Stomach smooth muscle (tissue), 2 donors: ENCODE measurements at regions not wholly inside any gene's neighbourhood (a gene's known extent, or its start where the extent isn't known, plus 50 kb on each side); places are given as distances from the start of the nearest gene placed in this dataset.

ENCODE experiments used
- H3K27ac ChIP-seq: one replicate; pipeline ENCODE4 v1.7.0; 2013; ENCODE audit warnings: mild to moderate bottlenecking, low read length, inconsistent platforms
- H3K27me3 ChIP-seq, 2 donors: one replicate each; pipeline ENCODE4 v1.7.0; 2013; ENCODE audit warnings: low read length in 2 of 2; ENCODE audit not compliant: insufficient read depth in 2 of 2, control insufficient read depth in 1 of 2
- H3K36me3 ChIP-seq, 2 donors: one replicate each; pipeline ENCODE4 v1.7.0; 2013; ENCODE audit warnings: low read length in 2 of 2; ENCODE audit not compliant: control insufficient read depth in 2 of 2, insufficient read depth in 2 of 2
- H3K4me1 ChIP-seq: one replicate; pipeline ENCODE4 v1.7.0; 2013; ENCODE audit warnings: low read length; ENCODE audit not compliant: control insufficient read depth, insufficient read depth
- H3K4me3 ChIP-seq, 2 donors: one replicate each; pipeline ENCODE4 v1.7.0; 2013; ENCODE audit warnings: low read length in 2 of 2
- H3K9ac ChIP-seq, 2 donors: one replicate each; pipeline ENCODE4 v1.7.0; 2013; ENCODE audit warnings: low read length in 2 of 2, mild to moderate bottlenecking in 1 of 2
- H3K9me3 ChIP-seq, 2 donors: one replicate each; pipeline ENCODE4 v1.7.0; 2013; ENCODE audit warnings: low read length in 2 of 2; ENCODE audit not compliant: control insufficient read depth in 2 of 2
- donor health status: healthy.
- donor health status: Pancreatic carcinoma.

DNA sequence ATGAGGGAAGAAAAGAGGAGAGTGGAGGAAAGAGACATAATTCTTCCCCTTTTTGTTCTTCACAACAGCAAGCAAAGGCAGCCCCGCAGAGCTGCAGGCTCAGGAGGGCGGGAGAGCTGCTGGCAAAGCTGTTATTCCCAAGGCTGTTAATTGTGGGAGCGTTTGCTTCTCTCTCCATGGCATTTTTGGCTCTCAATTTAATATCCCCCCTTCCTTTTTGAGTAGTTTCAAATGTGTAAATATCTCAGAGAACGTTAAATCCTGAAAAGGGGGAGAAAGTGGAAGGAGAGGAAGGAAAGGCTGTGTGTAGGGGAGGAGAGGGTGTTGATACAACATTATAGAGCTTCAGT is 165.7 kb downstream of the NSG2 start:
- Histone ChIP-seq H3K27ac (no peak overlapping the region), H3K4me3 (no peak overlapping the region), H3K9ac (no peak overlapping the region), H3K9me3 (peaks cover 0 to 3% of the 10 kb centered on the region in 2 donors), H3K27me3 (peaks cover 0 to 8% of the 10 kb centered on the region in 2 donors), H3K4me1 (no peaks in the 10 kb centered on the region), H3K36me3 (no peaks in the 10 kb centered on the region)

DNA sequence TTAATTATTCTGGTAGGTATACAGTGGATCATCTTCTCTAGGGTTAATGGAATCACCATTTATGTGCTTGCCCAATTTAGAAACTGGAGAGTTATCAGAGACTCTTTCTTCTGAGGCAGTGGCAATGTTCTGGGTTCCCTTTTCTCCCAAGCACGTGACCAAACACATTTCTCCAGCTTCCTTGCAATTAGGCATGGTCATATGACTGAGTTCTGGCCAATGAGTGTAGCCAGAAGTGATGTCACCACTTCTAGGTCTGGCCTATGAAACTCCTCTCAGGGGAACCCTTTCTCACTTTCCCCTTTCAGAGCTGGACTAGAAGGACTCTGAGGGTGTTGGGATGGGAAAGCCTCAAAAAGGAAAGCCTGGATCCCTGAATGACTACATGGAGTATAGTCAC is 172.0 kb downstream of the NSG2 start:
- Histone ChIP-seq H3K4me3 (no peak overlapping the region), H3K9ac (no peak overlapping the region), H3K27ac (no peak overlapping the region), H3K36me3 (no peaks in the 10 kb centered on the region), H3K4me1 (no peaks in the 10 kb centered on the region), H3K27me3 (peaks cover 0 to 10% of the 10 kb centered on the region in 2 donors), H3K9me3 (peaks cover 5 to 8% of the 10 kb centered on the region in 2 donors)

GRCh38 chr5:174218162-174218561 is 172.7 kb downstream of the NSG2 start:
- Histone ChIP-seq H3K4me1 (no peaks in the 10 kb centered on the region), H3K9ac (no peak overlapping the region), H3K27ac (no peak overlapping the region), H3K9me3 (peaks cover 5 to 8% of the 10 kb centered on the region in 2 donors), H3K36me3 (no peaks in the 10 kb centered on the region), H3K4me3 (no peak overlapping the region), H3K27me3 (peaks cover 0 to 7% of the 10 kb centered on the region in 2 donors)

DNA sequence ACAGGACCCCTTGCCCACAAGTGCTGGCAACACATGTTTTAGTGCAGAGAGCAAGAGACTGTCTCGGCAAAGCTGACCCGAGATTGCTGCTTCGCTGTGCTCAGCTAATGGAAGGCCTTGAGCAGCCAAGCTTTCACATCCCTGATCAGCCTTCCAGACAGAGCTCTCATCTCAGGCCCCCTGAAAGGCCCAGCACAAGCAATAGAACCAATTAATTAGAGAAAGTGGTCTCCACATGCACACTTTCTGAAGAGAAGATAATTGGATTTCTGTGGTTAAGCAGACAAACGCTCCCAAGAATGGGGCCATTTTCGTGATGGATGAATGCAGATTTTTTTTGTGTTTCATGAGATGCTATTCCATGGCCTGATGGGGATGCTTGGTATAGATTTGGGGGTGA is 174.9 kb downstream of the NSG2 start:
- H3K36me3 ChIP-seq = no peaks in the 10 kb centered on the region
- H3K9me3 ChIP-seq = peaks cover 5 to 8% of the 10 kb centered on the region in 2 donors
- no peaks in the 10 kb centered on the region for H3K4me1 ChIP-seq
- no peak overlapping the region for H3K9ac ChIP-seq
- no peak overlapping the region for H3K4me3 ChIP-seq
- H3K27me3 ChIP-seq = peaks cover 0 to 2% of the 10 kb centered on the region in 2 donors
- no peak overlapping the region for H3K27ac ChIP-seq

DNA sequence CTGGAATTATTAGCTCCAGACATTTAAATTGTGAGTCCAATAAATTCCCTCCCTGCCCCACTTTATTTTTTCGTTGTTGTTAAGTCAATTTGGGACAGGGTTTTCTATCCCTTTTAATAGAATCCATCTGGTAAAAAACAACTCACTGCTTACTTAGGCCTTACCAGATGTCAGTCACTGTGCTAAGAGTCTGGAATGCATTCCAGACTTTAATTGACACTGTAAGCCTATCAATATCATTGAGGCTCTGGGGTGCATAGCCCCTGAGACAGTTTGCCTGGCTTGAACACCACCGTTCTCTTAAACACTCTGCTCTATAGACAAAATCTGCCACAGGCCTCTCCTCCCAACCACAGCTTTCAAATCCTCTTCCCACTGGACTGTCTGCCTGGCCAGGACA is 175.9 kb downstream of the NSG2 start:
- H3K36me3 ChIP-seq = no peaks in the 10 kb centered on the region

GRCh38 chr5:174221946-174222345 is 176.4 kb downstream of the NSG2 start:
- no peak overlapping the region for H3K27ac ChIP-seq
- H3K9ac ChIP-seq = no peak overlapping the region
- no peak overlapping the region for H3K4me3 ChIP-seq
- H3K36me3 ChIP-seq = no peaks in the 10 kb centered on the region
- H3K27me3 ChIP-seq = peaks cover 0 to 2% of the 10 kb centered on the region in 2 donors
- H3K9me3 ChIP-seq = peaks cover 5 to 8% of the 10 kb centered on the region in 2 donors
- no peaks in the 10 kb centered on the region for H3K4me1 ChIP-seq

More for the DNA sequence above, 175.9 kb downstream of the NSG2 start:
- H3K9me3 ChIP-seq = peaks cover 5 to 8% of the 10 kb centered on the region in 2 donors
- H3K4me1 ChIP-seq = no peaks in the 10 kb centered on the region
- no peak overlapping the region for H3K9ac ChIP-seq
- H3K4me3 ChIP-seq = no peak overlapping the region
- H3K27me3 ChIP-seq = peaks cover 0 to 2% of the 10 kb centered on the region in 2 donors
- H3K27ac ChIP-seq = no peak overlapping the region

GRCh38 chr5:174222891-174223290 is 177.4 kb downstream of the NSG2 start:
- H3K27me3 ChIP-seq = peaks cover 0 to 2% of the 10 kb centered on the region in 2 donors
- no peak overlapping the region for H3K4me3 ChIP-seq
- no peaks in the 10 kb centered on the region for H3K4me1 ChIP-seq
- H3K9me3 ChIP-seq = peaks cover 0 to 3% of the 10 kb centered on the region in 2 donors
- no peaks in the 10 kb centered on the region for H3K36me3 ChIP-seq
- no peak overlapping the region for H3K27ac ChIP-seq
- H3K9ac ChIP-seq = no peak overlapping the region

GRCh38 chr5:174223355-174223754 is 177.8 kb downstream of the NSG2 start:
- H3K36me3 ChIP-seq = no peaks in the 10 kb centered on the region
- no peaks in the 10 kb centered on the region for H3K4me1 ChIP-seq
- peaks cover 0 to 2% of the 10 kb centered on the region in 2 donors for H3K27me3 ChIP-seq
- peaks cover 0 to 3% of the 10 kb centered on the region in 2 donors for H3K9me3 ChIP-seq
- no peak overlapping the region for H3K4me3 ChIP-seq
- H3K9ac ChIP-seq = no peak overlapping the region
- H3K27ac ChIP-seq = no peak overlapping the region

GRCh38 chr5:174229068-174229467 is 183.6 kb downstream of the NSG2 start:
- Histone ChIP-seq H3K9me3 (no peaks in the 10 kb centered on the region), H3K27ac (no peak overlapping the region), H3K27me3 (no peaks in the 10 kb centered on the region), H3K36me3 (no peaks in the 10 kb centered on the region), H3K4me1 (no peaks in the 10 kb centered on the region), H3K4me3 (no peak overlapping the region), H3K9ac (no peak overlapping the region)

DNA sequence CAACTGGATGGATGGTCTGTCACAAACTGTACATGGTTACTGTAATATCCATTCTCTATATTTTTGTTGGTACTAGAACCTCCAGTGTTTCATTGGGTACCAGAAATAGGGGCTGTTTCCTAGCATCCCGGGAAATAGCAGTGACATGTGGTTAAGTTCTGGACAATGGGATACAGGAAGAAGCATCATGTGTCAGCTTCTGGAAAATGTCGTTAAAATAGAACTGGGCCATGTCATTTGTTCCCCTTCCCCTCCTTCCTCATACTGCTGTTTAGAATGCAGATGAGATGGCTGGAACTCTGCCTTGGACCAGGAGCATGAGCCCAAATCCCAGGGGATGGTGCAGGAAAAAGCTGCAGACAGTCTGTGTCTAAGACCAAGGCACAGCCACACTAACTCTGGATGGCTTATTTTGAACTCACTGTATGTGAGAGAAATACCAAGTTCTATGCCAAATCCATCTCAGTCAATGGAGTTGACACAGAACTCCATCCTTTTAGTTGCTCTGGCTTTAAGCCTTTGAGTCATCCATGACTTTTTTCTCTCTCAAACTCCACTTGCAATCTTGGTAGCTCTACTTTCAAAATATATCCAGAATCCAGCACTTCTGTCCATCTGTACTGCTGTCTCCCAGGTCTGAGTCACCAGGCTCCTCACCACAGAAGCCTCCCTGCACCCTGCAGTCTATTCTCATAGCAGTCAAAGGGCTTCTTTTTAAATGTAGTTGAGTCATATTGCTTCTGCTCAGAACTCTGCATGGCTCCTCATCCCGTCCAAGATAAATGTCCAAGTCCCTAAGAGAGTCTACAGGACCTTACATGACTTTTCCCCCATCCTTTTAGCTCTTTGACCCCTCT is 184.2 kb downstream of the NSG2 start:
- no peak overlapping the region for H3K9ac ChIP-seq
- H3K27ac ChIP-seq = no peak overlapping the region
- peaks cover 0 to 2% of the 10 kb centered on the region in 2 donors for H3K27me3 ChIP-seq
- H3K4me1 ChIP-seq = no peaks in the 10 kb centered on the region
- no peaks in the 10 kb centered on the region for H3K36me3 ChIP-seq
- no peak overlapping the region for H3K4me3 ChIP-seq
- H3K9me3 ChIP-seq = no peaks in the 10 kb centered on the region

GRCh38 chr5:174231956-174232487 is 186.5 kb downstream of the NSG2 start:
- H3K9me3 ChIP-seq = no peaks in the 10 kb centered on the region
- H3K36me3 ChIP-seq = no peaks in the 10 kb centered on the region
- peaks cover 0 to 2% of the 10 kb centered on the region in 2 donors for H3K27me3 ChIP-seq
- no peak overlapping the region for H3K27ac ChIP-seq
- H3K9ac ChIP-seq = no peak overlapping the region
- no peaks in the 10 kb centered on the region for H3K4me1 ChIP-seq
- H3K4me3 ChIP-seq = no peak overlapping the region
